B cell (primary cell): ENCODE measurements at regions not wholly inside any gene's neighbourhood (a gene's known extent, or its start where the extent isn't known, plus 50 kb on each side); places are given as distances from the start of the nearest gene placed in this dataset.

Experiments
- ATAC-seq: fragments of 200-7000 bp; cut with Tn5 transposase; one replicate; pipeline ENCODE4 v1.10.0; 2021; ENCODE audit warnings: low read depth, mild to moderate bottlenecking, moderate number of reproducible peaks, moderate library complexity
- CTCF ChIA-PET: fragments of 350-600 bp; sonication (Branson Sonifier 250); formaldehyde crosslinking; loops from one replicate; lab custom pipeline; 2021; ENCODE audit warnings: antibody characterized with exemption, inconsistent platforms; lab: Charles Lee
- POLR2A ChIA-PET: fragments of 350-600 bp; sonication (Branson Sonifier 250); formaldehyde crosslinking; loops from one replicate; lab custom pipeline; 2021; ENCODE audit warnings: antibody characterized with exemption; lab: Charles Lee
- DNase-seq: peaks from one replicate; pipeline ENCODE4 v3.0.0; 2013
- H2AFZ ChIP-seq: 2 replicates; pipeline ENCODE4 v1.6.1; 2012; ENCODE audit warnings: mild to moderate bottlenecking, low read depth, low read length; ENCODE audit not compliant: insufficient read depth, poor library complexity, severe bottlenecking
- H3K27ac ChIP-seq, 2 donors: 1 replicate in 1 of 2; 2 replicates in 1 of 2; pipeline ENCODE4 v1.5.1; 2012 to 2013; ENCODE audit warnings: low read length in 2 of 2, mild to moderate bottlenecking in 2 of 2, moderate library complexity in 1 of 2
- H3K27me3 ChIP-seq, 4 experiments: fragments of 200-600 bp in 1 of 4; sonication (generic) in 1 of 4; replicated peaks in 1 of 4; 1 replicate in 2 of 4; 2 replicates in 2 of 4; pipeline versions ENCODE4 v1.6.1 to v1.7.0; 2013 to 2016; ENCODE audit warnings: low read length in 3 of 4, mild to moderate bottlenecking in 2 of 4, mixed read lengths in 1 of 4, moderate library complexity in 1 of 4; ENCODE audit not compliant: insufficient read depth in 4 of 4, control insufficient read depth in 3 of 4; ENCODE audit errors: control extremely low read depth in 1 of 4
- H3K36me3 ChIP-seq, 2 experiments: replicated peaks in 1 of 2; 1 replicate in 1 of 2; 2 replicates in 1 of 2; pipeline versions ENCODE4 v1.6.1 to v1.7.1; 2013; ENCODE audit warnings: low read length in 1 of 2; ENCODE audit not compliant: insufficient read depth in 2 of 2, control insufficient read depth in 1 of 2; ENCODE audit errors: control extremely low read depth in 1 of 2, extremely low read depth in 1 of 2
- H3K4me1 ChIP-seq, 2 donors: fragments of 200-600 bp in 1 of 2; sonication (generic) in 1 of 2; 1 replicate in 1 of 2; 2 replicates in 1 of 2; pipeline versions ENCODE4 v1.5.1 to v1.6.1; 2013 to 2017; ENCODE audit warnings: low read length in 2 of 2; ENCODE audit not compliant: control insufficient read depth in 2 of 2, insufficient read depth in 2 of 2
- H3K4me2 ChIP-seq: replicated peaks from 2 replicates; pipeline ENCODE3; 2012; ENCODE audit warnings: mild to moderate bottlenecking, low read depth, low read length; ENCODE audit not compliant: poor library complexity, severe bottlenecking
- H3K4me3 ChIP-seq, 5 experiments: fragments of 200-600 bp in 1 of 5; sonication (generic) in 1 of 5; 1 replicate in 3 of 5; 2 replicates in 2 of 5; pipeline versions ENCODE4 v1.5.1 to v1.7.0; 2011 to 2016; ENCODE audit warnings: low read length in 4 of 5, mild to moderate bottlenecking in 4 of 5, low read depth in 2 of 5, control low read depth in 1 of 5, moderate library complexity in 1 of 5; ENCODE audit not compliant: insufficient read depth in 1 of 5; ENCODE audit errors: control extremely low read depth in 1 of 5, extremely low read depth in 1 of 5
- H3K79me2 ChIP-seq: fragments of 200-600 bp; sonication (generic); one replicate; pipeline ENCODE4 v1.6.0; 2016; ENCODE audit warnings: low read length; ENCODE audit not compliant: control insufficient read depth, insufficient read depth
- H3K9ac ChIP-seq: fragments of 200-600 bp; sonication (generic); 2 replicates; pipeline ENCODE4 v1.6.1; 2017; ENCODE audit warnings: mild to moderate bottlenecking, low read length, moderate library complexity
- H3K9me3 ChIP-seq, 3 donors: one replicate each; pipeline versions ENCODE4 v1.6.1 to v1.7.1; 2013; ENCODE audit warnings: low read length in 2 of 3; ENCODE audit not compliant: control insufficient read depth in 2 of 3, insufficient read depth in 1 of 3; ENCODE audit errors: control extremely low read depth in 1 of 3
- H4K20me1 ChIP-seq: 2 replicates; pipeline ENCODE4 v1.6.0; 2012; ENCODE audit warnings: mild to moderate bottlenecking, low read length; ENCODE audit not compliant: insufficient read depth, control insufficient read depth, poor library complexity, severe bottlenecking
- H3K27ac Mint-ChIP-seq: one replicate; pipeline ENCODE4 v1.8.0; 2021; ENCODE audit warnings: mixed read lengths
- H3K27me3 Mint-ChIP-seq: one replicate; pipeline ENCODE4 v1.8.0; 2021; ENCODE audit warnings: mixed read lengths
- H3K4me1 Mint-ChIP-seq: one replicate; pipeline ENCODE4 v1.8.0; 2021; ENCODE audit warnings: mixed read lengths
- H3K4me3 Mint-ChIP-seq: one replicate; pipeline ENCODE4 v1.8.0; 2021; ENCODE audit warnings: mixed read lengths
- H3K9me3 Mint-ChIP-seq: one replicate; pipeline ENCODE4 v1.8.0; 2022; ENCODE audit warnings: mixed read lengths; ENCODE audit not compliant: insufficient read depth
- EZH2 ChIP-seq: IDR thresholded peaks from 2 replicates; pipeline ENCODE4 v1.6.1; 2012; ENCODE audit warnings: borderline replicate concordance, low read depth, mild to moderate bottlenecking, moderate library complexity, low read length; ENCODE audit not compliant: insufficient read depth, poor library complexity, severe bottlenecking
- WGBS: methylation state at CpG from one replicate; pipeline ENCODE4 v1.1.5; 2013; ENCODE audit warnings: missing lambda C conversion rate; ENCODE audit not compliant: insufficient coverage; 5-methylcytosine and 5-hydroxymethylcytosine counted together
- intact Hi-C: fragments of 100-400 bp; cut with micrococcal nuclease; formaldehyde crosslinking; loops from one replicate; pipeline ENCODE4 v1.10.0; 2022
- TF ChIP-seq, protein P1 (sequence below): fragments of 200-600 bp; IDR thresholded peaks from one replicate; pipeline ENCODE4 v1.8.0; 2022; ENCODE audit warnings: antibody characterized with exemption, mild to moderate bottlenecking

DNA sequence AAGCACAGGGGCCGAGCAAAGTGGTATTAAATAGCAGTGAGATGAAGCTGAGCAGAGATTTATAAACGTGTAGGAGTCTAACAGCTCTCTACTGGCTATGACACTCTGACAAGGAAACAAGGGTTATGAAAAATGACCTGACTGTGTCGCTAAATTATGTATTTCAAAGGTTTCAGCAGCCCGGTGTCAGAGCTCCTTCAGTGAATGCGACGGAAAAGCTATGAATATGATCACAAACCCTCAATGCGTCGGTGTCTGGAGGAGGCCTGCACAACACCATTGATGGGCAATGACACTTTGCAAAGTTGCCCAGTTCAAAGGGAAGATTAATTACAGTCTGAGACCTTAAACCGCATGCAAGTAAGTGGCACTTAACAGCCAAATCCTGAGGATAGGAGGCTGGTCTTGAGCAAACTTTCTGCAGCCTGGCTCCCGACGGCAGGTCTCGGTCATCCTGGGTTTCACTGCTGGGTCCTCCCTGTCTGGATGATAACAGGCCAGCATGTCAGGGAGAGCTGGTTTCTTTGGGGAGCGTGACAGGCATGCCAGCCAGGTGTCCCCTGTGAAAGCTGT lies 615.1 kb upstream of the SALL3 start:
- DNase-seq (no peak), ATAC-seq (no peak)
- no peak overlapping the region for H3K9ac ChIP-seq
- Mint-ChIP-seq H3K27ac (no peak overlapping the region), H3K27me3 (no peaks in the 10 kb centered on the region), H3K4me1 (no peaks in the 10 kb centered on the region), H3K9me3 (peaks cover 5% of the 10 kb centered on the region), H3K4me3 (no peak overlapping the region)
- no peaks in the 10 kb centered on the region for H4K20me1 ChIP-seq
- no peak overlapping the region for H3K4me3 ChIP-seq
- CTCF ChIA-PET: no interaction called here
- no peak overlapping the region for H3K27ac ChIP-seq
- intact Hi-C loops: no loop called here
- H3K27me3 ChIP-seq: no peaks in the 10 kb centered on the region
- TF ChIP-seq, protein P1, sequence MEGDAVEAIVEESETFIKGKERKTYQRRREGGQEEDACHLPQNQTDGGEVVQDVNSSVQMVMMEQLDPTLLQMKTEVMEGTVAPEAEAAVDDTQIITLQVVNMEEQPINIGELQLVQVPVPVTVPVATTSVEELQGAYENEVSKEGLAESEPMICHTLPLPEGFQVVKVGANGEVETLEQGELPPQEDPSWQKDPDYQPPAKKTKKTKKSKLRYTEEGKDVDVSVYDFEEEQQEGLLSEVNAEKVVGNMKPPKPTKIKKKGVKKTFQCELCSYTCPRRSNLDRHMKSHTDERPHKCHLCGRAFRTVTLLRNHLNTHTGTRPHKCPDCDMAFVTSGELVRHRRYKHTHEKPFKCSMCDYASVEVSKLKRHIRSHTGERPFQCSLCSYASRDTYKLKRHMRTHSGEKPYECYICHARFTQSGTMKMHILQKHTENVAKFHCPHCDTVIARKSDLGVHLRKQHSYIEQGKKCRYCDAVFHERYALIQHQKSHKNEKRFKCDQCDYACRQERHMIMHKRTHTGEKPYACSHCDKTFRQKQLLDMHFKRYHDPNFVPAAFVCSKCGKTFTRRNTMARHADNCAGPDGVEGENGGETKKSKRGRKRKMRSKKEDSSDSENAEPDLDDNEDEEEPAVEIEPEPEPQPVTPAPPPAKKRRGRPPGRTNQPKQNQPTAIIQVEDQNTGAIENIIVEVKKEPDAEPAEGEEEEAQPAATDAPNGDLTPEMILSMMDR: no peak
- TF ChIP-seq EZH2: no peak
- no peak overlapping the region for H3K4me2 ChIP-seq
- WGBS: 90% methylated on average over 12 of the region's 13 CpGs
- H3K9me3 ChIP-seq: peaks cover 0 to 24% (median 0%) of the 10 kb centered on the region in 3 donors
- no peaks in the 10 kb centered on the region for H3K4me1 ChIP-seq
- POLR2A ChIA-PET: no interaction called here
- H3K79me2 ChIP-seq: no peaks in the 10 kb centered on the region
- H3K36me3 ChIP-seq: no peaks in the 10 kb centered on the region
- no peak overlapping the region for H2AFZ ChIP-seq

DNA sequence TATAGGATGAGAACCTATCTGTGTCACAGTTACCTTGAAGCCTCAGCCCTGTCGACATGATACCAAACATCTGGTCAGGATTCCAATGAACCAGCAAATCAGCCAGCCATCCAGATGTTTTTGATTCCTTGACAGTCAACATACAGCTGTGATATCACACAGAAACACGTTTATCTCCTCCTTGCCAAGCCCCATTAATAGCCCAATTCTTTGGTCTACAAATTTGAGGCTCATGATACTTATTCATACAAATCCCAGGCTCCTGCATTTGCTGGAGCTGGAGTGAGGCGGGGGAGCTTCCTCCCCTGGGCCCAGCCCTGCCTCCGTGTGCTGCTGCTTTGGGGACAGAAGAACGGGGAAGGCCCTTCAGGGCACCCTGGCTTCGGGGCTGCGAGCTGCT lies 611.6 kb upstream of the SALL3 start:
- no peak overlapping the region for H3K4me3 Mint-ChIP-seq
- Histone ChIP-seq H3K4me1 (no peaks in the 10 kb centered on the region), H3K4me2 (no peak overlapping the region), H3K79me2 (no peaks in the 10 kb centered on the region), H3K27ac (no peak overlapping the region), H3K4me3 (no peak overlapping the region), H3K9me3 (peaks cover 0 to 18% (median 0%) of the 10 kb centered on the region in 3 donors), H3K9ac (no peak overlapping the region), H3K27me3 (no peaks in the 10 kb centered on the region), H4K20me1 (no peaks in the 10 kb centered on the region), H2AFZ (no peak overlapping the region), H3K36me3 (no peaks in the 10 kb centered on the region)
- WGBS: 76% methylated on average over 7 of the region's 7 CpGs
- ChIA-PET POLR2A (no interaction called here), CTCF (no interaction called here)
- no peaks in the 10 kb centered on the region for H3K9me3 Mint-ChIP-seq
- no peaks in the 10 kb centered on the region for H3K27me3 Mint-ChIP-seq
- no peak for TF ChIP-seq EZH2
- TF ChIP-seq, protein P1: no peak
- H3K27ac Mint-ChIP-seq: no peak overlapping the region
- intact Hi-C loops: no loop called here
- H3K4me1 Mint-ChIP-seq: no peaks in the 10 kb centered on the region
- ATAC-seq: no peak
- DNase-seq: no peak
